ENCODE measurements at regions not wholly inside any gene's neighbourhood (a gene's known extent, or its start where the extent isn't known, plus 50 kb on each side); places are given as distances from the start of the nearest gene placed in this dataset.

DNA sequence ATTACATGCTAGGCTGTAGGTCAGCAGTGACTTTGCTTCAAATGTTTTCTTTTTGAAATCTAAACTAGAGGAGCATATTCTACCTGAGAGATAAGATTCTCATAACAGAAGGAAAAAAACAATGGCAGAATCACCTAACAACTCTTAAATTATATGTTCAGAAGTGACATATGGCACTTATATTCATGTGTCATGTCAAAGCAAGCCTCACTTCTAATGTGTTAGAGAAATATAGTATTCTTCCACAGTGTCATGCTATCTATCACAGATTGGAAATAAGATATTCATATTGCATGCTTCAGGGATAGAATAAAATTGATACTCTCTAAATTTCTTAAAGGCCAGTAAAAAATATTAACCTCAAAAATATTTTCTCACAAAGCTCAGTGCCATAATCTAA lies 874.6 kb upstream of the PRMT6 start:
- TF ChIP-seq, protein P1, sequence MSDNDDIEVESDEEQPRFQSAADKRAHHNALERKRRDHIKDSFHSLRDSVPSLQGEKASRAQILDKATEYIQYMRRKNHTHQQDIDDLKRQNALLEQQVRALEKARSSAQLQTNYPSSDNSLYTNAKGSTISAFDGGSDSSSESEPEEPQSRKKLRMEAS (IDR thresholded peaks at IDR 0.05; ENCODE audit: low read depth, low read length): no peak
- TF ChIP-seq, protein P2, sequence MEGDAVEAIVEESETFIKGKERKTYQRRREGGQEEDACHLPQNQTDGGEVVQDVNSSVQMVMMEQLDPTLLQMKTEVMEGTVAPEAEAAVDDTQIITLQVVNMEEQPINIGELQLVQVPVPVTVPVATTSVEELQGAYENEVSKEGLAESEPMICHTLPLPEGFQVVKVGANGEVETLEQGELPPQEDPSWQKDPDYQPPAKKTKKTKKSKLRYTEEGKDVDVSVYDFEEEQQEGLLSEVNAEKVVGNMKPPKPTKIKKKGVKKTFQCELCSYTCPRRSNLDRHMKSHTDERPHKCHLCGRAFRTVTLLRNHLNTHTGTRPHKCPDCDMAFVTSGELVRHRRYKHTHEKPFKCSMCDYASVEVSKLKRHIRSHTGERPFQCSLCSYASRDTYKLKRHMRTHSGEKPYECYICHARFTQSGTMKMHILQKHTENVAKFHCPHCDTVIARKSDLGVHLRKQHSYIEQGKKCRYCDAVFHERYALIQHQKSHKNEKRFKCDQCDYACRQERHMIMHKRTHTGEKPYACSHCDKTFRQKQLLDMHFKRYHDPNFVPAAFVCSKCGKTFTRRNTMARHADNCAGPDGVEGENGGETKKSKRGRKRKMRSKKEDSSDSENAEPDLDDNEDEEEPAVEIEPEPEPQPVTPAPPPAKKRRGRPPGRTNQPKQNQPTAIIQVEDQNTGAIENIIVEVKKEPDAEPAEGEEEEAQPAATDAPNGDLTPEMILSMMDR (IDR thresholded peaks at IDR 0.05; ENCODE audit: low read depth, low read length): no peak
- no peak for TF ChIP-seq POLR2A (IDR thresholded peaks at IDR 0.05; ENCODE audit: extremely low read depth, insufficient read length)
- TF ChIP-seq MYC (IDR thresholded peaks at IDR 0.05; ENCODE audit: low read depth, low read length): no peak
- no peak for DNase-seq (ENCODE audit: low read depth)
- H3K4me3 ChIP-seq (ENCODE audit: low read depth, low read length): no peak overlapping the region

DNA sequence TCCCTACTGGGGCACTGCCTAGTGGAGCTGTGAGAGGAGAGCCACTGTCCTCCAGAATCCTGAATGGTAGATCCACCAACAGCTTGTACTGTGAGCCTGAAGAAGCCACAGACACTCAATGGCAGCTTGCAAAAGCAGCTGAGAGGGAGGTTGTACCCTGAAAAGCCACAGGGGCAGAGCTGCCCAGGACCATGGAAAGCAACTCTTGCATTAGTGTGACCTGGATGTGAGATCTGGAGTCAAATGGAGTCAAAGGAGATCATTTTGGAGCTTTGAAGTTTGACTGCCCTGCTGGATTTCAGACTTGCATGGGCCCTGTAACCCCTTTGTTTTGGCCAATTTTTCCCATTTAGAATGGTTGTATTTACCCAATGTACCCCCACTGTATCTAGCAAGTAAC lies 871.4 kb upstream of the PRMT6 start:
- DNase-seq (ENCODE audit: low read depth): no peak
- TF ChIP-seq, protein P1 (IDR thresholded peaks at IDR 0.05; ENCODE audit: low read depth, low read length): no peak
- no peak for TF ChIP-seq MYC (IDR thresholded peaks at IDR 0.05; ENCODE audit: low read depth, low read length)
- TF ChIP-seq POLR2A (IDR thresholded peaks at IDR 0.05; ENCODE audit: extremely low read depth, insufficient read length): no peak
- TF ChIP-seq, protein P2 (IDR thresholded peaks at IDR 0.05; ENCODE audit: low read depth, low read length): no peak
- H3K4me3 ChIP-seq (ENCODE audit: low read depth, low read length): no peak overlapping the region

DNA sequence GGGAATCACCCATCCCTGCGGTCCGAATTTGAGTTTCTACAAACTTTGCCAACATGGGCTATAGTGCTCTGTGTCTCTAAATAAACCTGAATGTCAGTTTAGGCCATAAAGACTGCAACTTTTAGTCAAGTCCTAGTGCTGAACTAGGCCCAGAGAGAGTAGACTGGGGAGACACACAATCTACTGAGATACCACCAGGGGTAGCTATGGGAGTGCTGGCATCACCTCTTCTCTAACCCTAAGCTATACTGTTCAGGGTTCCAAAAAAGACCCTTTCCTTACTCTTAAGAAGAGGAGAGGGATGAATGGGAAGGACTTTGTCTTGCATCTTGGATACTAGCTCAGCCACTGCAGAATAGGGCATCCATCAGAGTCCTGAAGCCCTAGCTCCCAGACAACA lies 866.7 kb upstream of the PRMT6 start:
- no peak overlapping the region for H3K4me3 ChIP-seq (ENCODE audit: low read depth, low read length)
- no peak for DNase-seq (ENCODE audit: low read depth)
- TF ChIP-seq, protein P1 (IDR thresholded peaks at IDR 0.05; ENCODE audit: low read depth, low read length): no peak

DNA sequence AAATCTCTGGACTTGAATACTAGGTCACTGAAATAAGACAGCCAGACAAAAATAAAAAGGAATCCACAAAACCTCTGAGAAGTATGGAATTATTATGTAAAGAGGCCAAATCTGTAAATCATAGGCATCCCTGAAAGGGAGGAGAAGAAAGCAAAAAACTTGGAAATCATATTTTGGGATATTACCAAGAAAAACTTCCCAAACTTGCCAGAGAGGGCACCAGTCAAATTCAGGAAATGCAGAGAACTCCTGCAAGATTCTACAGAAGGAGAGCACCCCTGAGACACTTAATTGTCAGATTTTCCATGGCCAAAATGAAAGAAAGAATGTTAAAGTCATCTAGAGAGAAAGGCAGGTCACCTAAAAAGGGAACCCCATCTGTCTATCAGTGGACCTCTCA lies 862.3 kb upstream of the PRMT6 start:
- H3K4me3 ChIP-seq (ENCODE audit: low read depth, low read length): no peak overlapping the region
- no peak for DNase-seq (ENCODE audit: low read depth)
- TF ChIP-seq, protein P1 (IDR thresholded peaks at IDR 0.05; ENCODE audit: low read depth, low read length): no peak
- TF ChIP-seq, protein P2 (IDR thresholded peaks at IDR 0.05; ENCODE audit: low read depth, low read length): no peak
- TF ChIP-seq POLR2A (IDR thresholded peaks at IDR 0.05; ENCODE audit: extremely low read depth, insufficient read length) (no peak), MYC (IDR thresholded peaks at IDR 0.05; ENCODE audit: low read depth, low read length) (no peak)

DNA sequence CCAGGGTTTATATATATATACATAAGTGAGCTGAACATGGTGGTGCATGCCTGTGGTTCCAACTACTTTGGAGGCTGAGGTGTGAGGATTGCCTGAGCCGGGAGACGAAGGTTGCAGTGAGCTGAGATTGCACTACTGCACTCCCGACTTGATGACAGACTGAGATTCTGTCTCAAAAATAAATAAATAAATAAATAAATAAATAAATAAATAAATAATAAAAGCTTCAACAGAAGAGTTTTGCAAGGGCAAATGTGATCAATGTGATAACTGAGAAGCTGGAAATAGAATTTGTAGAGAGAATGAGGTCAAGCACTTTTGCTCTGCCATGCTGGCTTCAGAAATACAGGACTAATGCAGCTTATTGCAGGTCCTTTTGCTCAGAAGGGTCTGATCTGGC lies 855.8 kb upstream of the PRMT6 start:
- DNase-seq (ENCODE audit: low read depth): no peak
- TF ChIP-seq, protein P1 (IDR thresholded peaks at IDR 0.05; ENCODE audit: low read depth, low read length): no peak
- no peak for TF ChIP-seq POLR2A (IDR thresholded peaks at IDR 0.05; ENCODE audit: extremely low read depth, insufficient read length)
- TF ChIP-seq, protein P2 (IDR thresholded peaks at IDR 0.05; ENCODE audit: low read depth, low read length): no peak
- TF ChIP-seq MYC (IDR thresholded peaks at IDR 0.05; ENCODE audit: low read depth, low read length): no peak
- no peak overlapping the region for H3K4me3 ChIP-seq (ENCODE audit: low read depth, low read length)

DNA sequence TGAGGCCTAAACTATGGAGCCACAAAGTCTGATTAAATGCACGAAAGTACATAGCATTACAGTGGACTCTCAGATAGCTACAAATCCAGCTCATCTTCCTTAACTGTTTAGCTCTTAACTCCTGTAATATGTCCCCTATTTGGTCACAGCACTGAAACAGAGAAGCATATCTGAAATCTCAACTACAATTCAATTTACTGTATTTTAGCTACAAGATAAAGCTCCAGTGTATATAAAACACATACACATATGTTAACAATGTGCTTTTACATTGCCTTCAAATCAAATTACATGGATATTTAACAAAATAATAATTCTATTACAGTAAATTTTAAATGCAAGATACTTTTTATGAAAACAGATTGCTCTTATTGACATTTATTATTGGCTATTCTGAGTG lies 849.3 kb upstream of the PRMT6 start:
- no peak for DNase-seq (ENCODE audit: low read depth)
- no peak overlapping the region for H3K4me3 ChIP-seq (ENCODE audit: low read depth, low read length)
- TF ChIP-seq, protein P2 (IDR thresholded peaks at IDR 0.05; ENCODE audit: low read depth, low read length): no peak
- TF ChIP-seq POLR2A (IDR thresholded peaks at IDR 0.05; ENCODE audit: extremely low read depth, insufficient read length) (no peak), MYC (IDR thresholded peaks at IDR 0.05; ENCODE audit: low read depth, low read length) (no peak)
- TF ChIP-seq, protein P1 (IDR thresholded peaks at IDR 0.05; ENCODE audit: low read depth, low read length): no peak
